IPS DF 6.9 (cell line): ENCODE measurements at regions not wholly inside any gene's neighbourhood (a gene's known extent, or its start where the extent isn't known, plus 50 kb on each side); places are given as distances from the start of the nearest gene placed in this dataset.

Source experiments
- DNase-seq: peaks from one replicate; pipeline ENCODE4 v3.0.0-alpha.2; 2013; ENCODE audit warnings: low read depth, low spot score
- H3K27ac ChIP-seq: one replicate; pipeline ENCODE4 v1.5.1; 2013; ENCODE audit warnings: low read length, control low read depth
- H3K27me3 ChIP-seq: 2 replicates; pipeline ENCODE4 v1.6.1; 2013; ENCODE audit warnings: mild to moderate bottlenecking, low read length; ENCODE audit not compliant: control insufficient read depth, insufficient read depth
- H3K36me3 ChIP-seq: 2 replicates; pipeline ENCODE4 v1.6.1; 2013; ENCODE audit warnings: low read length; ENCODE audit not compliant: control insufficient read depth, insufficient read depth
- H3K4me1 ChIP-seq: 2 replicates; pipeline ENCODE4 v1.6.1; 2013; ENCODE audit warnings: low read length; ENCODE audit not compliant: control insufficient read depth, insufficient read depth
- H3K4me3 ChIP-seq: 2 replicates; pipeline ENCODE4 v1.5.1; 2013; ENCODE audit warnings: mild to moderate bottlenecking, low read length
- H3K9me3 ChIP-seq: 2 replicates; pipeline ENCODE4 v1.6.1; 2013; ENCODE audit warnings: low read length, inconsistent platforms; ENCODE audit not compliant: control insufficient read depth, insufficient read depth
- WGBS: extraction: QIAGEN DNeasy Blood & Tissue Kit; methylation state at CpG from one replicate; pipeline ENCODE4 v1.1.7; 2013; ENCODE audit warnings: mixed read lengths, missing lambda C conversion rate; ENCODE audit not compliant: insufficient read length, insufficient coverage; 5-methylcytosine and 5-hydroxymethylcytosine counted together

DNA sequence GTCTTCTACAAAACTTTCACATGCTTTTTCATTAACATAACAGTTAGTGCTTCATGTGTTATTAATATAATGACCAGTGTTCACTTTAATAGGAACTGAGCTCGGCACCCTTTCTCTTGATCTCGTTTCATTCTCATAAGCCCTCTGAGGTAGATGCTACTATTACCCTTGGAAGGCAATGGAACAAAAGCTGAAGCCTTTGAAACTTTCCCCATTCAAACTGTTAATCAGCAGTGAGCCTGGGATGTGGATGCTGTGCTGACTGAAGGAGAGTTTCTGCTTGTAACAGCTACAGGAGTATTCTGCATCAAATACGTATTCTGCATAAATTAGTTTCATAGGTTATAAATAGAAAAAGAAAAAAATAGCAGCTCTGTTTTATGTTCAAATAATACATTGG is 904.0 kb upstream of the CDH2 start:
- no peaks in the 10 kb centered on the region for H3K9me3 ChIP-seq
- H3K4me3 ChIP-seq: no peak overlapping the region
- H3K27ac ChIP-seq: no peak overlapping the region
- DNase-seq: no peak
- H3K27me3 ChIP-seq: no peaks in the 10 kb centered on the region
- no CpG with 5 or more reads among the region's 3 CpGs for WGBS
- H3K36me3 ChIP-seq: no peaks in the 10 kb centered on the region
- H3K4me1 ChIP-seq: 0 out of 2 replicates have a peak, but pooled peaks cover 1% of the 10 kb centered on the region

DNA sequence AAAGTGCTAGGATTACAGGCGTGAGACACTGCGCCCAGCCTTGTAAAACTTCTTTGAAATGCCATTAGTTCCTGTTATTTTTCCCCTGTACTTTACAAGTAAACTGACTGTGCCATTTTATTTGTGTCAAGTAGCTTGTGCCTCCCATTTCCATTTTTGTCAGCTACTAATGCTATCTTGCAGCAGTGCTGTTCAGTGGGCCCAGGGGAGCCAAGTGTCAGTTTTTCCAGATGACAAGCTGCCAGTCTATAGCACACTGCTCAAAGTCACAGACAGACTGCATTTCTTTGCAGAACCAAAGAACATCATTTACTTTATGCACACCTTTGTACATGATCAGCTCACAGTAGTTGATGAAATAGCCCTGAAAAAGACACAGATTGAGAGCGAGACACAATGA is 901.3 kb upstream of the CDH2 start:
- H3K27ac ChIP-seq: no peak overlapping the region
- H3K36me3 ChIP-seq: no peaks in the 10 kb centered on the region
- no CpG with 5 or more reads among the region's 3 CpGs for WGBS
- H3K4me3 ChIP-seq: no peak overlapping the region
- no peaks in the 10 kb centered on the region for H3K9me3 ChIP-seq
- no peak for DNase-seq
- no peaks in the 10 kb centered on the region for H3K27me3 ChIP-seq
- H3K4me1 ChIP-seq: no peaks in the 10 kb centered on the region

GRCh38 chr18:29077344-29077743 is 900.4 kb upstream of the CDH2 start:
- no CpG with 5 or more reads among the region's 5 CpGs for WGBS
- Histone ChIP-seq H3K27ac (no peak overlapping the region), H3K36me3 (no peaks in the 10 kb centered on the region), H3K9me3 (no peaks in the 10 kb centered on the region), H3K4me1 (no peaks in the 10 kb centered on the region), H3K27me3 (no peaks in the 10 kb centered on the region), H3K4me3 (no peak overlapping the region)
- no peak for DNase-seq

DNA sequence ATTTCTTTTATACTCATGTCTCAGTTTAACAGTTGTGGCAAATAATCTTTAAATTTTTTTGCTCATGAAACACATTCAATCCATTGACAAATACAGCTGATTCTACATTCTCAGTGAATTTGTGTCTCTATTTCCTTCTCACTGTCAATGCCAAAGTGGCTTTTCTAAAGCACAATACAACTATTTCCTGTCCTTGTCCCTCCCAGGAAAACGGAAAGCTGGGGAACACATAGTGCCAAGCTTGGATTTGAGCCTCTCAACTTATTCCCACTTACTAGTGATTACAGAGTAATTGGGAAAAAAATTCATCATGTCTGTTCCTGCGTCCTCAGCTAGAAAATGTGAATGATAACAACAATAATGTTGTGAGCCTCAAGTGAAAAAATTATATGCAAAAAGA is 899.7 kb upstream of the CDH2 start:
- Histone ChIP-seq H3K4me3 (no peak overlapping the region), H3K27me3 (no peaks in the 10 kb centered on the region), H3K9me3 (no peaks in the 10 kb centered on the region), H3K4me1 (no peaks in the 10 kb centered on the region), H3K27ac (no peak overlapping the region), H3K36me3 (no peaks in the 10 kb centered on the region)
- no CpG with 5 or more reads among the region's 2 CpGs for WGBS
- DNase-seq: no peak

DNA sequence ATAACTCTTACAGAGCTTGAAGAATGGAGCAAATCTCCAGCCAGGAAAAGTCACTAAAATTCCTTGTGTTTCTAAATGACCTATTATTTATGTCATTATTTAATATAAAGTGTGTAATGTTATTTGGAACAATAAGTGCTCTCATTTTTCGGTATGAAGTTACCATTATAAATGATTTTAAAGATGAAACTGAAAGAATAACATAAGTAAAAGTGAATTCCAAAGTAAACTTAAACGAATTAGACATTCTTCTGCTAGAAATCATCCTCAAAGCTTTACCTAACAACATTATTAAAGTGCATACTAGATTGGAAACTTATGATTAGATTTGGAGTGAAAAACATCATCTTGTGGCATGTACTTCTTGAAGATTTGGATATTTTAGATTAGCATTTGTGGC is 897.2 kb upstream of the CDH2 start:
- Histone ChIP-seq H3K9me3 (no peaks in the 10 kb centered on the region), H3K36me3 (no peaks in the 10 kb centered on the region), H3K4me1 (no peaks in the 10 kb centered on the region), H3K27me3 (no peaks in the 10 kb centered on the region), H3K27ac (no peak overlapping the region), H3K4me3 (no peak overlapping the region)
- WGBS: 100% methylated on average over 1 of the region's 2 CpGs
- no peak for DNase-seq

DNA sequence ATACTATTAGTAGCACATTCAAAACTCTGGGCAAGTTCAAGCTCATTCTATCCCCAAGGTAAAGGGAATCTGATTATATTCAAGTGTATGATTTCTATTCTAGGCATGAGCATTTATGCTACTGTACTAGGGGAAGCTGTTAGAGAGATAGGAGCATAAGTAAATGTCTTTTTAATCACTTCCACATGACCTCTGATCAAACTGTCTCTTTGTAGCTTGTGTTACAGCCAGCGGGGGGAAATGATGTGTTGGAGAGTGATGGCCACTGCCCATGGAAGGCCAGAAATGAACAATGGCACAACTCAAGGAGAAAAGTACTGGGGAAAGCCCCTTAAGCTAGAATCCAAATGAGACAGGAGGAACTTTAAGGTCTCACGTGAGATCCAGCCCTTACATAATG is 894.9 kb upstream of the CDH2 start:
- Histone ChIP-seq H3K36me3 (no peaks in the 10 kb centered on the region), H3K27ac (no peak overlapping the region), H3K27me3 (no peaks in the 10 kb centered on the region), H3K9me3 (no peaks in the 10 kb centered on the region), H3K4me1 (no peaks in the 10 kb centered on the region), H3K4me3 (no peak overlapping the region)
- DNase-seq: no peak
- WGBS: no CpG with 5 or more reads among the region's 2 CpGs

GRCh38 chr18:29063346-29063745 is 886.4 kb upstream of the CDH2 start:
- no peak for DNase-seq
- Histone ChIP-seq H3K27me3 (no peaks in the 10 kb centered on the region), H3K36me3 (no peaks in the 10 kb centered on the region), H3K9me3 (no peaks in the 10 kb centered on the region), H3K4me3 (no peak overlapping the region), H3K27ac (no peak overlapping the region), H3K4me1 (no peaks in the 10 kb centered on the region)
- no CpG with 5 or more reads among the region's 2 CpGs for WGBS

DNA sequence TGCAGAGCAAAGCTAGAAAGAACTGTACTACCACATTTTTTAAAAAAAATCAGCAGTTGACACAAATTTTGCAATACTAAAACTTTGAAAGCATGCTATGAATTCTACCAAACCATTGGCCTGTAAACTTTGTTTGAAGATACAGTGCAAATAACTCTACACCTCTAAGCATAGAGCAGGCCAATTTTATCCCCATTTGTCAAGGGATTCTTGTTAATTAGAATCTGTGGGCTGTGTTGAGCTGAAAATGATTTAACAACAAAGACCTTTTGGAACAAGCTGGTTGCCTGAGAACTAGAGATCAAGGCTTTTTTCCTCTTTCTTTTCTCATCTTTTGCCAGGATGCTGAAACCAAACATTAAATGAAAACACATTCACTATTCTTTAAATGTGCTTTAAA is 886.0 kb upstream of the CDH2 start:
- Histone ChIP-seq H3K4me3 (no peak overlapping the region), H3K36me3 (no peaks in the 10 kb centered on the region), H3K27me3 (no peaks in the 10 kb centered on the region), H3K4me1 (no peaks in the 10 kb centered on the region), H3K27ac (no peak overlapping the region), H3K9me3 (no peaks in the 10 kb centered on the region)
- DNase-seq: no peak

DNA sequence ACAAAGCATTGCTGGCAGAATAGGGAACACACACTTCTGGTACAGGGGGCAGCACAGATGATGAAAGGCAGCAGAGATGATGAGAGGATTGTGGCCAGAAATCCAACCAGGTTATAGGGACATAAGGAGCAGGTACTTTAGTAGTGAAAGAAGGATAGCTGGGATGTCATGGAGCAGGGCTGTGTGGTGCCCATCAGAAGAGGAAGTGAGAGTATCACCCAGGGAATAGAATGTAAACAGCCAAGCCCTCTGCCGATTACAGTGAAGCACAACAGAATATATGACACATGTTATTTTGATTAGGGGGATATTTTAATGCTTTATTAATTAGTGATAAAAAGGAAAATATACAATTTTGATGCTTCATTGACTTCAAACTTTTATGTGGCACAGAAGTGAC is 883.4 kb upstream of the CDH2 start:
- WGBS: no CpG with 5 or more reads among the region's 1 CpG
- Histone ChIP-seq H3K36me3 (no peaks in the 10 kb centered on the region), H3K9me3 (no peaks in the 10 kb centered on the region), H3K4me1 (no peaks in the 10 kb centered on the region), H3K27ac (no peak overlapping the region), H3K4me3 (no peak overlapping the region), H3K27me3 (no peaks in the 10 kb centered on the region)
- DNase-seq: no peak

GRCh38 chr18:29057703-29058102 is 880.8 kb upstream of the CDH2 start:
- Histone ChIP-seq H3K36me3 (no peaks in the 10 kb centered on the region), H3K9me3 (no peaks in the 10 kb centered on the region), H3K27ac (no peak overlapping the region), H3K27me3 (no peaks in the 10 kb centered on the region), H3K4me3 (no peak overlapping the region), H3K4me1 (no peaks in the 10 kb centered on the region)
- no peak for DNase-seq

DNA sequence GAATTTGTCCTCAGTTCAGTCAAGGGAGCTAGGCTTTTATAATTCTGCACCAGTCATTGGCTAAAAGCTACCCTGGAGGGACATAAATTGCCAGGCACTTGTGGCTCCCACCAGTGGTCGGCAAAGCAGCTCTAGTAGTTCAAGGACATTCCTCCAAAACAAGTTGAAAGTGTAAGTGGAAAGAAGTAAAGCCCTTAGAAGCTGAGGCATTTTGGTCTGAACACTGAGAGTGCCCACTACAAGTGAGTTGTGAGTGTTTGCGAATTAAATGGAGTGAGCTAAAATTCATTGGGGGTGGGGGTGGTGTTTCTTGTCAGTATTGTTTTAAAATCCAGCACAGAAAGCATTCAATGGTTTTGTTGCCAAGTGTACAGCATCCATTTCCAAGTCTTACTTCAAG is 879.9 kb upstream of the CDH2 start:
- Histone ChIP-seq H3K4me1 (no peaks in the 10 kb centered on the region), H3K27me3 (no peaks in the 10 kb centered on the region), H3K9me3 (no peaks in the 10 kb centered on the region), H3K36me3 (no peaks in the 10 kb centered on the region), H3K27ac (no peak overlapping the region), H3K4me3 (no peak overlapping the region)
- WGBS: no CpG with 5 or more reads among the region's 2 CpGs
- no peak for DNase-seq
